ENCODE measurements at regions not wholly inside any gene's neighbourhood (a gene's known extent, or its start where the extent isn't known, plus 50 kb on each side); places are given as distances from the start of the nearest gene placed in this dataset.

GRCh38 chr2:213216461-213216860 is 65.0 kb upstream of the IKZF2 start:
- TF ChIP-seq CTCF (conservative IDR thresholded peaks at IDR 0.05 in 1 of 2, IDR thresholded peaks at IDR 0.05 in 1 of 2; ENCODE audit: extremely low read depth in 1 of 2, insufficient read depth in 1 of 2, low read depth in 1 of 2, low read length in 2 of 2) (no peak), EZH2 (IDR thresholded peaks at IDR 0.05; ENCODE audit: borderline replicate concordance, low read length) (no peak)

All from mammary epithelial cell (primary cell).